Spleen (tissue), 7 donors: ENCODE measurements at regions not wholly inside any gene's neighbourhood (a gene's known extent, or its start where the extent isn't known, plus 50 kb on each side); places are given as distances from the start of the nearest gene placed in this dataset.

Experiments used
- CTCF ChIP-seq, 11 experiments: fragments of 200-600 bp in 7 of 11; fragments of 450-650 bp in 4 of 11; sonication (generic) in 4 of 11; IDR thresholded peaks in 8 of 11; conservative IDR thresholded peaks in 3 of 11; 1 replicate in 7 of 11; 2 replicates in 4 of 11; pipeline versions ENCODE4 v1.4.0 to v1.8.0; 2016 to 2021; ENCODE audit warnings: antibody characterized with exemption in 11 of 11, inconsistent platforms in 4 of 11, mild to moderate bottlenecking in 1 of 11
- POLR2A ChIP-seq, 3 donors: fragments of 450-650 bp; IDR thresholded peaks; one replicate each; pipeline ENCODE4 v1.5.1; 2017; ENCODE audit warnings: antibody characterized with exemption in 3 of 3, mild to moderate bottlenecking in 1 of 3
- POLR2AphosphoS5 ChIP-seq, 3 donors: sonication (generic); formaldehyde crosslinking; IDR thresholded peaks; one replicate each; pipeline ENCODE4 v1.5.1; 2017; ENCODE audit warnings: antibody characterized with exemption in 3 of 3
- donor health status: DM: no; HTN: no; CAD: no; lungs with moderate emphysema.
- donor health status: DM: no; HTN: no; CAD: no.
- donor health status: DM: no; HTN: no; CAD: no.

GRCh38 chr1:36729716-36730510, 247.2 kb upstream of the CSF3R start:
- no peak for TF ChIP-seq CTCF (IDR thresholded peaks at IDR 0.05 in 8 of 11, conservative IDR thresholded peaks at IDR 0.05 in 3 of 11)
- TF ChIP-seq POLR2AphosphoS5 (IDR thresholded peaks at IDR 0.05), result no peak
- no peak for TF ChIP-seq POLR2A (IDR thresholded peaks at IDR 0.05)
